GM12892 (cell line): ENCODE measurements at regions not wholly inside any gene's neighbourhood (a gene's known extent, or its start where the extent isn't known, plus 50 kb on each side); places are given as distances from the start of the nearest gene placed in this dataset.

ENCODE experiments used
- DNase-seq: peaks from one replicate; pipeline ENCODE4 v3.0.0; 2011; ENCODE audit not compliant: insufficient read length
- FAIRE-seq: peaks from 2 replicates; lab custom pipeline; 2011; peaks lifted over from hg19 to GRCh38; lab: Jason Lieb, UNC
- POLR2A ChIP-seq: IDR thresholded peaks from 2 replicates; pipeline ENCODE4 v1.6.1; 2011; ENCODE audit warnings: low read depth, low read length, control low read depth
- POLR2AphosphoS5 ChIP-seq: IDR thresholded peaks from 2 replicates; pipeline ENCODE4 v1.6.1; 2011; ENCODE audit warnings: low read depth, low read length, control low read depth
- TAF1 ChIP-seq: IDR thresholded peaks from 2 replicates; pipeline ENCODE4 v1.6.1; 2011; ENCODE audit warnings: low read depth, mild to moderate bottlenecking, control low read depth, low read length, borderline replicate concordance

- DNase-seq = no peak
- TF ChIP-seq POLR2AphosphoS5 = no peak
- TF ChIP-seq POLR2A = no peak
- TF ChIP-seq TAF1 = no peak
- no peak for FAIRE-seq
These were observed 134.4 kb downstream of the CTTN start for GRCh38 chr11:70532731-70533130.

DNA sequence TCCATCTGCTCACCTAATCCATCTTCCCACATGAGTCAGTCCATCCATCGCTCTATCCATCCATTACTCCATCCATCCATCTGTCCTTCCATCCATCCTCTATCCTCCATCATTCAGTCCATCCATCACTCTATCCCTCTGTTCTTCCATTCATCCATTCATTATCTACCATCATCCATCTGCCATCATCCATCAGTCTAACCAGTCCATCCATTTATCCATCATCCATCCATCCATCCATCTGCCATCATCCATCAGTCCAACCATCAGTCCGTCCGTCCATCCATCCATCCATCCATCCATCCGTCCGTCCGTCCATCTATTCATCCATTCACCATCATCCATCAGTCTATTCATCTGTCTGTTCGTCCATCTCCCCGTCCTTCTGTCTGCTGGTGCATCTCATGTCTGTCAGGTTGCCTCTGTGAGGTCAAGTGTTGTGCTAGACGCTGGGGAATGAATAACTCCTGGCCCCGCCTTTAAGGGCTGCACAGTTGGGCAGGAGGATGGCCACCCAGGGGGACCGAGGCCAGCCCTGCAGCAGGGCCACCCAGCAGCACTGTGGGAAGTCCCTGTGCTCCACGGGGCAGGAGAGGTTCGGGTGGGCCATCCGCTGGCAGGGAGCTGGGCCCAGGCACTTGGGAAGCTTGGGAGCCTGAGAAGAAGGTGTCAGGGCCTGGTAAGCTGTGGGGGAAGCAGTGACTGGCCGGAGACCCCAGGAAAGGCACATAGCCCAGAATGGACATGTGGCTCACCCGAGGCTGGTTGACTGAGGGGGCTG is 137.1 kb downstream of the CTTN start:
- FAIRE-seq (no peak), DNase-seq (no peak)
- TF ChIP-seq POLR2A (no peak), TAF1 (no peak), POLR2AphosphoS5 (no peak)

GRCh38 chr11:70536051-70536877 is 137.9 kb downstream of the CTTN start:
- no peak for TF ChIP-seq POLR2AphosphoS5
- TF ChIP-seq POLR2A = no peak
- no peak for TF ChIP-seq TAF1
- FAIRE-seq (no peak), DNase-seq (no peak)

DNA sequence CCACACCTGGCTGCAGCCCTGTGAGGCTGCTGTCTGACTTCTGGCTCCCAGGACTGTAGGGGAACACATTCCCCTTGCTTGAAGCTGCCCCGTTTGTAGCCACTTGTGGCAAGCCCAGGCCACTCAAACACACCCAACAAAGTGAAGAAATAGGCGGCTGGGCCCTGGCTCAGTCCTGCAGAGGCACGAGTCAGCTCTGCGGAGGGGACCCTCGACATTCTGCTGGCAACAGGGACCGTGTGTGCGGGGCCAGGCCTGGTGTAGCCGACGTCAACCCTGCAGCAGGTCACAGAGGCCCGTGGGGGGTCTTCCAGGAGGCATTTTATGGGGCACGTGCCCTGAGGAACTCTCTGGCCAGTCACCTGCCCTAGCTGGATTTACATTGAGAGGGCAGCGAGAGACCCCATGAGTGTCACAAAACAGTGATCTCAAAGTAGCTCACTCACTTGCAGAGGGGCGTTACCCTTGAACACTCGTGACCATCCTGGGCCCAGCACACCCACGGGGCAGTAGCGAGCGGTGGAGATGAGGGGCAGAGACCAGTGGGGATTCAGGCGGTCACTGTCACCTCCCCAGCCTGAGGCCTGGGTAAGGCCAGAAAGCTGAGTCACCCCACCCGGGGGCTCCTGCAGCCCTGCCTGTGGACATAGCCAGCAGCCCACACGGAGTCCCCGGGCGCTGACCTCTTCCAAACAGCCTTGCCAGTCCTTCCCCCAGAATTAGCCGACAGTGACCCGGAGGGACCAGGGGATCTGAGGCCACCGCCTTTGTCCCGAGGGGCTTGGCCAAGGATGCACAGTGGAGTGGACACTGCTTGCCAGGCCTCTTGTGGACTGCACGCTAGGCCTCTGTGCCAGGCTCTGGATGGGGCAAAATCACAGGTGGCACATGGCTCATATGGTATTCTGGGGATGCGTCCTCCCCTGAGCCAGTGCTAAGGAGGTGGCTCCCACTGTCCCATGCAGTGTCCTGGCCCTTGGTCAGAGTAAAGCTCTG is 139.5 kb downstream of the CTTN start:
- TF ChIP-seq TAF1 = no peak
- TF ChIP-seq POLR2AphosphoS5 = no peak
- no peak for TF ChIP-seq POLR2A
- no peak for DNase-seq
- FAIRE-seq = no peak

DNA sequence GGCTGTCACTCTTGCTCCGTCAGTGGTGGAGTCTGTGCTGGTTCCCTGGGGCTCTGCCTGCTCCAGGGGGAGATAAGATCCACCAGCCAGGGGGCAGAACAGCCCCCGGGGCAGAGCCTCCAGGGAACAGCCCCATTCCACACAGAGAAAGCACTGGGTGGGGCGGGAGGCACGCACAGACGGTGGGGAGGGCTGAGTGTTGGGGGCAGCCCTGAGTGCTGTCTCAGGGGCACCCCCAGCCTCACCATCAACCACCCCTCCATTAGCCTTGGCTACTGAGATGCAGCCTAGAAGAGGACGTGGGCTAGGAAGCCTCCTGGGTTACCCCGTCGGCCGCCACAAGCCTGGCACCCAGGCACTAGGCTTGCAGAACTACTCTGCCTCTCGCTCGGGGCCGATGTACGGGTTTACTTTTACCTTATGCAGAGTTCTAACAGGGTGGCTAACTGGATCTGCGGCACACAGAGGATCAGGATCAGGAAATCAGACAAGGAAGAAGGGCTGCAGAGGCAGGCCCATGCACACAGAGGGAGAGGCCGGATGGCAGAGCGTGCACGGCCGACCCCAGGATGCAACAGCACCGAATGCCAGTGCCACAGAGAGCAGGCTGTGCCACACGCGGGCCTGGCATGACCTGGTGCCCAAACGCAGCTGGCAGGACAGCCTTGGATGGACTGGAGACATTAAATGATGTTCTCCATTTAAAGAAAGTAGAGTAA is 140.5 kb downstream of the CTTN start:
- TF ChIP-seq POLR2A (no peak), TAF1 (no peak), POLR2AphosphoS5 (no peak)
- no peak for FAIRE-seq
- no peak for DNase-seq

DNA sequence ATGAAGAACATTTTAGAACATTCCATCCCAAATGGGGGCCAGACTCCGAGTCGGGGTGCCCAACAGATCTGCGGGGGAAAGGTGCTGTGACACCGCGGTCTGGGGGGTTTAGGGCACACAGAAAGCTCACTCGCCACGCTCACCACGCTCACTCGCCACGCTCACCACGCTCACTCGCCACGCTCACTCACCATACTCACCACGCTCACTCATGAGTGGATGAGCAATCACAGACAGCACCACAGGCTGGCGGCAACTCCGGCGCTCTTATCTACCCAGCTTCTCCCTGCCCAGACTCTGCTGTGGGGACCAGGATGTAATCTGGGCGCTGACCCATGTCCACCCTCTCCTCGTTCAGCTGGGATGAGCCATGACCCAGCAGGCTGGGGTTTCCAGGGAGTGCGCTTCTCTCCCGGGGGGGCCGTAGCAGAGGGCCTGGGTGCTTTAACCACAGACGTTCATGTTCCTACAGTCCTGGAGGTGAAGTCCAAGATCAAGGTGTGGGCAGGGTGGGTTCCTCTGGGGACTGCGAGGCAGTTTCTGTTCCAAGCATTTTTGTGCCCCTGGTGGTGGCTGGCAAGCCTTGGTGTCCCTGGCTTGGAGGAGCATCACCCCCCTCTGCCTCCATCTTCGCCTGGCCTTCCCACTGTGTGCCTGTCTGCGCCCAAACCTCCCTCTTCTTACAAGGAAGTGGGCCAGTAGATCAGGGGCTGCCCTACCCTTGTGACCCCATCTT is 141.2 kb downstream of the CTTN start:
- FAIRE-seq = no peak
- no peak for DNase-seq
- TF ChIP-seq POLR2A = no peak
- TF ChIP-seq TAF1 = no peak
- no peak for TF ChIP-seq POLR2AphosphoS5

- DNase-seq (no peak), FAIRE-seq (no peak)
- TF ChIP-seq POLR2AphosphoS5 = no peak
- no peak for TF ChIP-seq POLR2A
- no peak for TF ChIP-seq TAF1
These were observed 141.9 kb downstream of the CTTN start for GRCh38 chr11:70540196-70540595.

DNA sequence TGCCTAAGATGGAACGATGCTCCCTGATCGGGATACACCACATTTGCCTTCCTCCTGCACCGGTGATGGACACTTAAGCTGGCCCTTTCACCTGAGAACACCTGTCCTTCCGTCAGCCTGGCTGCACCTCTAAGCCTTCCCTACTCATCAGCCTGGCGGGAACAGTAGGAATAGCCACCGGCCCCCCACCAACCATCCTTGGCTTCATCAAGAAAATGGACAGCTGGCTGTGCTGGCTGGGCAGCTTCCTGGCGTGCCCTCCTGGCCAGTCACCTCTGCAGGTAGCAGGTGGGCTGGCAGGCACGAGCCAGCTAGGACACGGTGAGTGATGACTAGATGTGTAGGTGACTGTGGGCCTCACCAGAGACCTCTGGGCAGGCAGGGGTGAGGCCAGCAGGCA is 142.8 kb downstream of the CTTN start:
- no peak for FAIRE-seq
- TF ChIP-seq POLR2A = no peak
- TF ChIP-seq TAF1 = no peak
- TF ChIP-seq POLR2AphosphoS5 = no peak
- DNase-seq = no peak

- no peak for FAIRE-seq
- DNase-seq = no peak
- TF ChIP-seq POLR2A (no peak), TAF1 (no peak), POLR2AphosphoS5 (no peak)
These were observed 143.4 kb downstream of the CTTN start for GRCh38 chr11:70541699-70542098.

- TF ChIP-seq POLR2A (no peak), POLR2AphosphoS5 (no peak), TAF1 (no peak)
- FAIRE-seq (no peak), DNase-seq (no peak)
These were observed 144.1 kb downstream of the CTTN start for GRCh38 chr11:70542406-70542805.
